GM12878 (cell line): ENCODE measurements at regions not wholly inside any gene's neighbourhood (a gene's known extent, or its start where the extent isn't known, plus 50 kb on each side); places are given as distances from the start of the nearest gene placed in this dataset.

Experiments
- CTCF ChIP-seq, 3 experiments: IDR thresholded peaks in 2 of 3; conservative IDR thresholded peaks in 1 of 3; 2 replicates each; pipeline ENCODE4 v1.5.1; 2011; ENCODE audit warnings: low read depth in 3 of 3, low read length in 3 of 3, mild to moderate bottlenecking in 3 of 3, control low read depth in 2 of 3, moderate library complexity in 2 of 3, inconsistent platforms in 1 of 3, mixed read lengths in 1 of 3; ENCODE audit not compliant: control insufficient read depth in 2 of 3, insufficient read depth in 1 of 3; ENCODE audit errors: extremely low read depth in 1 of 3
- NR2C2 ChIP-seq: IDR thresholded peaks from 2 replicates; pipeline ENCODE4 v1.6.1; 2011; ENCODE audit warnings: borderline replicate concordance, low read depth; ENCODE audit not compliant: control insufficient read depth, insufficient read length
- POLR2A ChIP-seq: IDR thresholded peaks from 2 replicates; pipeline ENCODE4 v1.6.1; 2011; ENCODE audit warnings: low read depth, mild to moderate bottlenecking, low read length
- REST ChIP-seq: IDR thresholded peaks from 2 replicates; pipeline ENCODE4 v1.6.1; 2012; ENCODE audit warnings: mild to moderate bottlenecking, low read depth, low read length
- RFX5 ChIP-seq: IDR thresholded peaks from 2 replicates; pipeline ENCODE4 v1.6.1; 2011; ENCODE audit warnings: low read depth, low read length, improper control_type of control experiment
- ZSCAN29 ChIP-seq: fragments of 450-650 bp; IDR thresholded peaks from 2 replicates; pipeline ENCODE4 v1.6.1; 2017; ENCODE audit warnings: mild to moderate bottlenecking, moderate library complexity

- no peak for TF ChIP-seq REST
- TF ChIP-seq ZSCAN29, result no peak
- TF ChIP-seq CTCF (IDR thresholded peaks at IDR 0.05 in 2 of 3, conservative IDR thresholded peaks at IDR 0.05 in 1 of 3; ENCODE audit: control insufficient read depth in 2 of 3, extremely low read depth in 1 of 3, insufficient read depth in 1 of 3, low read depth in 3 of 3, low read length in 3 of 3), result no peak
- TF ChIP-seq POLR2A, result no peak
- no peak for TF ChIP-seq RFX5
- TF ChIP-seq NR2C2, result no peak
These were observed 276.1 kb upstream of the LMO3 start for GRCh38 chr12:16881986-16882570.
